Vagina (tissue), 2 donors: ENCODE measurements at regions not wholly inside any gene's neighbourhood (a gene's known extent, or its start where the extent isn't known, plus 50 kb on each side); places are given as distances from the start of the nearest gene placed in this dataset.

ENCODE experiments used
- CTCF ChIP-seq, 3 experiments: fragments of 450-650 bp in 2 of 3; fragments of 200-600 bp in 1 of 3; sonication (generic) in 1 of 3; IDR thresholded peaks; one replicate each; pipeline ENCODE4 v1.5.1; 2017 to 2019; ENCODE audit warnings: antibody characterized with exemption in 3 of 3, mild to moderate bottlenecking in 2 of 3, moderate library complexity in 2 of 3
- POLR2A ChIP-seq, 2 donors: fragments of 450-650 bp; IDR thresholded peaks; one replicate each; pipeline ENCODE4 v1.6.1; 2017; ENCODE audit warnings: antibody characterized with exemption in 2 of 2, mild to moderate bottlenecking in 2 of 2, moderate library complexity in 2 of 2
- POLR2AphosphoS5 ChIP-seq, 2 donors: sonication (generic); formaldehyde crosslinking; IDR thresholded peaks; one replicate each; pipeline ENCODE4 v1.9.0; 2017; ENCODE audit warnings: antibody characterized with exemption in 2 of 2, mild to moderate bottlenecking in 2 of 2, low read depth in 1 of 2; ENCODE audit not compliant: insufficient read depth in 1 of 2

GRCh38 chr5:82835488-82835887 is 241.7 kb downstream of the TMEM167A start:
- TF ChIP-seq CTCF (IDR thresholded peaks at IDR 0.05) (no peak), POLR2AphosphoS5 (IDR thresholded peaks at IDR 0.05; ENCODE audit: insufficient read depth in 1 of 2, low read depth in 1 of 2) (no peak), POLR2A (IDR thresholded peaks at IDR 0.05) (no peak)
